GM12872 (cell line): ENCODE measurements at regions not wholly inside any gene's neighbourhood (a gene's known extent, or its start where the extent isn't known, plus 50 kb on each side); places are given as distances from the start of the nearest gene placed in this dataset.

Source experiments
- TF ChIP-seq, protein P1 (sequence below): IDR thresholded peaks from 3 replicates; pipeline ENCODE4 v1.5.1; 2011; ENCODE audit warnings: low read depth, mild to moderate bottlenecking, low read length, moderate library complexity; ENCODE audit not compliant: insufficient read depth

GRCh38 chr4:29405116-29405515, 1315.1 kb upstream of the PCDH7 start:
- TF ChIP-seq, protein P1, sequence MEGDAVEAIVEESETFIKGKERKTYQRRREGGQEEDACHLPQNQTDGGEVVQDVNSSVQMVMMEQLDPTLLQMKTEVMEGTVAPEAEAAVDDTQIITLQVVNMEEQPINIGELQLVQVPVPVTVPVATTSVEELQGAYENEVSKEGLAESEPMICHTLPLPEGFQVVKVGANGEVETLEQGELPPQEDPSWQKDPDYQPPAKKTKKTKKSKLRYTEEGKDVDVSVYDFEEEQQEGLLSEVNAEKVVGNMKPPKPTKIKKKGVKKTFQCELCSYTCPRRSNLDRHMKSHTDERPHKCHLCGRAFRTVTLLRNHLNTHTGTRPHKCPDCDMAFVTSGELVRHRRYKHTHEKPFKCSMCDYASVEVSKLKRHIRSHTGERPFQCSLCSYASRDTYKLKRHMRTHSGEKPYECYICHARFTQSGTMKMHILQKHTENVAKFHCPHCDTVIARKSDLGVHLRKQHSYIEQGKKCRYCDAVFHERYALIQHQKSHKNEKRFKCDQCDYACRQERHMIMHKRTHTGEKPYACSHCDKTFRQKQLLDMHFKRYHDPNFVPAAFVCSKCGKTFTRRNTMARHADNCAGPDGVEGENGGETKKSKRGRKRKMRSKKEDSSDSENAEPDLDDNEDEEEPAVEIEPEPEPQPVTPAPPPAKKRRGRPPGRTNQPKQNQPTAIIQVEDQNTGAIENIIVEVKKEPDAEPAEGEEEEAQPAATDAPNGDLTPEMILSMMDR = no peak

GRCh38 chr4:29415771-29416170, 1304.4 kb upstream of the PCDH7 start:
- TF ChIP-seq, protein P1 = no peak

DNA sequence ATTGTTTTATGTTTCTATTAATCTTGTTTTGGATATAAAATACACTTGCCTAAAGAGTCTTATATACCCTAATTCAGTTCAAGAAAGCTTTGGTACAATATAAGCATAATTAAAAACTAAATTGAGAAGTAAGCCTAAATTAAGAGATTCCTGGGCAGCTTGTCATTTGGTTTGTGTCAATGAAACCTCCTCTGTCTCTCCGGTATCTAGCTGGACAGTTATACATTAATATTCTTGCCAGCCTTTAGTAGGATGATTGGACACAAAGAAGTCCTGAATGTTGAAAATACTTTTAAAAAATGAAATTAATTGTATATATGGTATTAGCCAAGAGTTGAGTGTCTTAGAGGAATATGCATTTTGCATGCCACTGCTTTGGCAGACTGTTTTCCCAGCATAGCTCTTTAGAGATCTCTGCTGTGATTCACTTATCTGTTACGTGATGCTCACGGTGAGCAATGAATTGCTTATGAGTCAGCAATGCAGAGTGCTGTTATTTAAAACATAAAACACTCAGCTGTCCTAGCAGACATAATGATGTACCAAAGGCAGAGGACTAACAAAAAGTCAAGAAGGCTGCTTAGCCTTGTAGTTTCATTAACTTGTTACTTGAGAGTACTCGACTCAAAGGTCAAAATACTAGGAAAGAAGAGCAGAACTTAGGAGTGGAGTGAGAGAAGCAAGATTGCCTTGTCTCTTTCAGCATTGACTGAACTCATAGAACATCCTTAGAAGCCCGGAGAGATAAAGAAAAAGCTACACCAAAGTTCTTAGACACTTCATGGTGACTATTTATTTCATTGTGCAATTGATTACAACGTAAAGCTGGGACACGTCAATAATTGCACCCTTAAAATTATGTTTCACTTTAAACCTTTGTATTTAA, 1296.1 kb upstream of the PCDH7 start:
- TF ChIP-seq, protein P1 = no peak

DNA sequence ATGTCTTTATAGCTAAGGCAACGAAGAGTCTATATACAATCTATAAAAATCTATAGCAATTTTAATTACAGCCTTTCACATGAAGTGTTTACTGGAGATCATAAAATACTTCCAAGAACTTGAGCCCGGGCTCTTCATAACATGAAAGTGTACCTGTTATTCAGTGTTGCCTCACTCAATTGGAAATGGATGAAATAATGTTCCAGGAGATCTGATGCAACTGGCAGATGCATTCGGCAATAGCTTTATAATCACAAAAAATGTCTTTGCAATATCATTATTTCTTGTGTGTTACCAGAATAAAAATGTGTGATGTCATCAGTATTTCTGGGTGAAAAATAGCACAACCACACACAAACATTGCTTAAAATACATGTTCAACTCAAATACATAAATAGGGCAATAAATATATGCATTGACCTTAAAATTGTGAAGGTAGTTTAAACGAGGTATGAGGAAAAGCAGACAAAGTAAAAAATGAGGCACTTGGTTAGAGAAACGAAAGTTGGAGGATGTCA, 1266.8 kb upstream of the PCDH7 start:
- TF ChIP-seq, protein P1 = no peak

GRCh38 chr4:29459926-29460325, 1260.2 kb upstream of the PCDH7 start:
- TF ChIP-seq, protein P1 = no peak

- TF ChIP-seq, protein P1 = no peak
Measured at GRCh38 chr4:29467044-29467717, 1253.0 kb upstream of the PCDH7 start.
